CD4-positive, alpha-beta T cell (primary cell): ENCODE measurements at regions not wholly inside any gene's neighbourhood (a gene's known extent, or its start where the extent isn't known, plus 50 kb on each side); places are given as distances from the start of the nearest gene placed in this dataset.

Experiments
- ATAC-seq: fragments of 200-7000 bp; cut with Tn5 transposase; one replicate; pipeline ENCODE4 v1.10.0; 2022; ENCODE audit warnings: mild to moderate bottlenecking; ENCODE audit not compliant: poor library complexity
- CTCF ChIA-PET: fragments of 350-600 bp; sonication (Branson Sonifier 250); formaldehyde crosslinking; loops from one replicate; lab custom pipeline; 2021; ENCODE audit warnings: antibody characterized with exemption, inconsistent platforms; lab: Charles Lee
- POLR2A ChIA-PET: fragments of 350-600 bp; sonication (Branson Sonifier 250); formaldehyde crosslinking; loops from one replicate; lab custom pipeline; 2021; ENCODE audit warnings: antibody characterized with exemption, inconsistent platforms; lab: Charles Lee
- DNase-seq, 14 experiments: peaks; one replicate each; pipeline ENCODE4 v3.0.0-alpha.2; 2013 to 2020; ENCODE audit warnings: mixed read lengths in 2 of 14
- H3K27ac ChIP-seq, 2 donors: one replicate each; pipeline versions ENCODE4 v1.5.1 to v1.7.0; 2013; ENCODE audit warnings: low read length in 2 of 2, low read depth in 1 of 2, mild to moderate bottlenecking in 1 of 2
- H3K27me3 ChIP-seq, 2 experiments: 1 replicate in 1 of 2; 2 replicates in 1 of 2; pipeline versions ENCODE4 v1.6.1 to v1.7.0; 2013; ENCODE audit warnings: low read length in 2 of 2, control low read depth in 1 of 2, mild to moderate bottlenecking in 1 of 2, moderate library complexity in 1 of 2; ENCODE audit not compliant: insufficient read depth in 2 of 2, control insufficient read depth in 1 of 2
- H3K36me3 ChIP-seq: one replicate; pipeline ENCODE4 v1.6.1; 2013; ENCODE audit warnings: low read length, control low read depth; ENCODE audit not compliant: insufficient read depth
- H3K4me1 ChIP-seq: one replicate; pipeline ENCODE4 v1.6.1; 2013; ENCODE audit warnings: low read length, control low read depth; ENCODE audit not compliant: insufficient read depth
- H3K4me3 ChIP-seq: one replicate; pipeline ENCODE4 v1.5.1; 2013; ENCODE audit warnings: mild to moderate bottlenecking, low read length, moderate library complexity
- H3K9me3 ChIP-seq, 2 experiments: 1 replicate in 1 of 2; 2 replicates in 1 of 2; pipeline versions ENCODE4 v1.6.1 to v1.7.0; 2013; ENCODE audit warnings: low read length in 2 of 2, mild to moderate bottlenecking in 2 of 2, control low read depth in 1 of 2, moderate library complexity in 1 of 2; ENCODE audit not compliant: control insufficient read depth in 1 of 2, insufficient read depth in 1 of 2
- H3K27ac Mint-ChIP-seq: one replicate; pipeline ENCODE4 v1.8.0; 2020; ENCODE audit warnings: mixed read lengths
- H3K27me3 Mint-ChIP-seq: one replicate; pipeline ENCODE4 v1.8.0; 2021; ENCODE audit warnings: mixed read lengths
- H3K36me3 Mint-ChIP-seq: one replicate; pipeline ENCODE4 v1.8.0; 2021; ENCODE audit warnings: low read depth, mixed read lengths
- H3K4me1 Mint-ChIP-seq: one replicate; pipeline ENCODE4 v1.8.0; 2021; ENCODE audit warnings: low read depth, mixed read lengths
- H3K4me3 Mint-ChIP-seq: one replicate; pipeline ENCODE4 v1.8.0; 2020; ENCODE audit warnings: mild to moderate bottlenecking, mixed read lengths
- H3K9me3 Mint-ChIP-seq: one replicate; pipeline ENCODE4 v1.8.0; 2020; ENCODE audit warnings: mixed read lengths
- intact Hi-C, 2 experiments: fragments of 100-400 bp; cut with DNase I in 1 of 2; cut with micrococcal nuclease in 1 of 2; formaldehyde crosslinking; loops; one replicate each; pipeline versions ENCODE4 v1.15.1 to v1.9.0; 2023 to 2025; cut with DNase I, micrococcal nuclease
- TF ChIP-seq, protein P1 (sequence below): fragments of 200-600 bp; IDR thresholded peaks from one replicate; pipeline ENCODE4 v1.8.0; 2022; ENCODE audit warnings: antibody characterized with exemption, mild to moderate bottlenecking

DNA sequence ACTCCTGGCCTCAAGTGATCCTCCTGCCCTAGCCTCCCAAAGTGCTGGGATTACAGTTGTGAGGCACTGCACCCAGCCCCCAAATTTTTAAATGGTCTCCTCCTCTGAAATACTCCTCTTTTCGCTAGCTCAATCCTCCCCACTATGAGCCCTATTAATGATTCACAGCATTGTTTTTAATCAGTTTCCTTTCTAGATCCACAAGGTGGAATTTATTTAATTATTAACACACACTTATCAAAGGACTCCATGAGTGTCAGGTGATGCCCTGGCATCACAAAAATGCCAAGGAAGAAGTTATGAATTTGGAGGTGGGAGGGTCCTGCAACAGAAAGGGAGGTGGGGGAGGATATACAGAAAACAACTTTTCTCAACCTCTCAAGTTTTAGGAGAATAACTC is 806.5 kb downstream of the PRELID2 start:
- H3K27ac ChIP-seq = no peak overlapping the region
- H3K27ac Mint-ChIP-seq = no peak overlapping the region
- no peaks in the 10 kb centered on the region for H3K9me3 ChIP-seq
- H3K27me3 ChIP-seq = no peaks in the 10 kb centered on the region
- no peaks in the 10 kb centered on the region for H3K36me3 Mint-ChIP-seq
- no peaks in the 10 kb centered on the region for H3K36me3 ChIP-seq
- no peak overlapping the region for H3K4me3 Mint-ChIP-seq
- DNase-seq (no peak), ATAC-seq (no peak)
- H3K27me3 Mint-ChIP-seq = no peaks in the 10 kb centered on the region
- CTCF ChIA-PET = no interaction called here
- H3K4me3 ChIP-seq = no peak overlapping the region
- TF ChIP-seq, protein P1, sequence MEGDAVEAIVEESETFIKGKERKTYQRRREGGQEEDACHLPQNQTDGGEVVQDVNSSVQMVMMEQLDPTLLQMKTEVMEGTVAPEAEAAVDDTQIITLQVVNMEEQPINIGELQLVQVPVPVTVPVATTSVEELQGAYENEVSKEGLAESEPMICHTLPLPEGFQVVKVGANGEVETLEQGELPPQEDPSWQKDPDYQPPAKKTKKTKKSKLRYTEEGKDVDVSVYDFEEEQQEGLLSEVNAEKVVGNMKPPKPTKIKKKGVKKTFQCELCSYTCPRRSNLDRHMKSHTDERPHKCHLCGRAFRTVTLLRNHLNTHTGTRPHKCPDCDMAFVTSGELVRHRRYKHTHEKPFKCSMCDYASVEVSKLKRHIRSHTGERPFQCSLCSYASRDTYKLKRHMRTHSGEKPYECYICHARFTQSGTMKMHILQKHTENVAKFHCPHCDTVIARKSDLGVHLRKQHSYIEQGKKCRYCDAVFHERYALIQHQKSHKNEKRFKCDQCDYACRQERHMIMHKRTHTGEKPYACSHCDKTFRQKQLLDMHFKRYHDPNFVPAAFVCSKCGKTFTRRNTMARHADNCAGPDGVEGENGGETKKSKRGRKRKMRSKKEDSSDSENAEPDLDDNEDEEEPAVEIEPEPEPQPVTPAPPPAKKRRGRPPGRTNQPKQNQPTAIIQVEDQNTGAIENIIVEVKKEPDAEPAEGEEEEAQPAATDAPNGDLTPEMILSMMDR = no peak
- no peaks in the 10 kb centered on the region for H3K4me1 ChIP-seq
- H3K4me1 Mint-ChIP-seq = no peaks in the 10 kb centered on the region
- POLR2A ChIA-PET = no interaction called here
- intact Hi-C loops = no loop called here
- peaks cover 14% of the 10 kb centered on the region for H3K9me3 Mint-ChIP-seq

DNA sequence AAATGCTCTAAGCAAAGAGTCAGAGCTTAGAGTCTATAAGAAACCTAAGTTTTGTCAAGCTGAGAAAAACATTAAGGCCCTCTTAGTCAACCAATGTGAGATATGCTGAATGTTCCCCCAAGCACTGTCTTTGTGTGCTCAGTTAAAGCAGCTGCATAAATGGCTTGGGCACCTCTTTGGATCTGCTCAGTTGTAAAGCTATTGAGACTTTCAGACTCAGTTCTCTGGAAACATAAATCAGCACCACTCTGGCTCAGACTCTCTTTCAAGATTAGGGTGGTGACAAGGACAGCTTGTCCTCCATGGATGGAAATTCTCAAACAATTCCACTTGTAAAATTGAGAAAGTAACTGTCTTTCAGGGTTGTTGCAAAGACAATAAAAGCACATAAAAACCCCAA is 807.9 kb downstream of the PRELID2 start:
- no peaks in the 10 kb centered on the region for H3K36me3 ChIP-seq
- no peaks in the 10 kb centered on the region for H3K36me3 Mint-ChIP-seq
- DNase-seq (no peak), ATAC-seq (no peak)
- H3K4me1 Mint-ChIP-seq = no peaks in the 10 kb centered on the region
- no peaks in the 10 kb centered on the region for H3K27me3 Mint-ChIP-seq
- peaks cover 14% of the 10 kb centered on the region for H3K9me3 Mint-ChIP-seq
- H3K4me3 Mint-ChIP-seq = no peak overlapping the region
- no peaks in the 10 kb centered on the region for H3K27me3 ChIP-seq
- no peak overlapping the region for H3K27ac ChIP-seq
- no peaks in the 10 kb centered on the region for H3K9me3 ChIP-seq
- no peaks in the 10 kb centered on the region for H3K4me1 ChIP-seq
- no peak overlapping the region for H3K27ac Mint-ChIP-seq
- intact Hi-C loops = no loop called here
- H3K4me3 ChIP-seq = no peak overlapping the region
- ChIA-PET CTCF (no interaction called here), POLR2A (no interaction called here)
- TF ChIP-seq, protein P1 = no peak

DNA sequence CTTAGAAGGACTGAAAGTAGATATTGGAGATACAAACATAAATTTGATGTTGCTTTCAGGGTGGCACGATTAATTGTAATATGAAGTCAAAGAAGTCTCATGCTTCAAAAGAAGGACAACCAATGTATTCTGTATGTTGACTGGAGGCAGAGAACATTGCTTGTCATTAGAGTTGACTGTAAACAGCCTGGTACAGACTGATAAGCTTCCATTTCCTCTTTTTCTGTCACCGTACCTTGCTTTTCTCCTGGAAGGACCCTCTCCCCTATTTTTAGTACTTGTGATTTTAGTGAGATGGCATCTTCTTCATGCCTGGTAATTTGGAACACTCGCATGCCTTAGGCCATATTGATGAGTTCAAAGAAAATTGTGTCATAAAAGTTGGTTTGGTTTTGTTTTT is 809.4 kb downstream of the PRELID2 start:
- Mint-ChIP-seq H3K9me3 (peaks cover 12% of the 10 kb centered on the region), H3K4me1 (no peaks in the 10 kb centered on the region), H3K27me3 (no peaks in the 10 kb centered on the region), H3K36me3 (no peaks in the 10 kb centered on the region), H3K27ac (no peak overlapping the region), H3K4me3 (no peak overlapping the region)
- ATAC-seq = no peak
- no peak overlapping the region for H3K4me3 ChIP-seq
- TF ChIP-seq, protein P1 = no peak
- H3K36me3 ChIP-seq = no peaks in the 10 kb centered on the region
- CTCF ChIA-PET = no interaction called here
- POLR2A ChIA-PET = no interaction called here
- H3K27ac ChIP-seq = no peak overlapping the region
- no peaks in the 10 kb centered on the region for H3K27me3 ChIP-seq
- DNase-seq = no peak
- intact Hi-C loops = no loop called here
- no peaks in the 10 kb centered on the region for H3K9me3 ChIP-seq
- no peaks in the 10 kb centered on the region for H3K4me1 ChIP-seq
